Transverse colon (tissue), 4 donors: ENCODE measurements at regions not wholly inside any gene's neighbourhood (a gene's known extent, or its start where the extent isn't known, plus 50 kb on each side); places are given as distances from the start of the nearest gene placed in this dataset.
"Not testable (repeated sequence)": the region's sequence is repeated elsewhere in the genome, so short reads cannot be mapped to it uniquely, and the experiment has no call there.

Source experiments
- DNase-seq: peaks from one replicate; pipeline ENCODE4 v3.0.0-alpha.2; 2019
- H3K27ac ChIP-seq, 4 donors: fragments of 200-600 bp; sonication (generic); 2 replicates each; pipeline ENCODE4 v1.5.1; 2016 to 2018; ENCODE audit warnings: inconsistent platforms in 4 of 4
- H3K27me3 ChIP-seq: fragments of 200-600 bp; sonication (generic); 2 replicates; pipeline ENCODE4 v1.5.1; 2017; ENCODE audit warnings: inconsistent platforms
- H3K36me3 ChIP-seq, 4 donors: fragments of 200-600 bp; sonication (generic); 2 replicates each; pipeline ENCODE4 v1.5.1; 2017 to 2019; ENCODE audit warnings: inconsistent platforms in 4 of 4
- H3K4me1 ChIP-seq, 4 donors: fragments of 200-600 bp; sonication (generic); 2 replicates each; pipeline ENCODE4 v1.5.1; 2017 to 2020; ENCODE audit warnings: inconsistent platforms in 4 of 4
- H3K4me3 ChIP-seq, 4 donors: fragments of 200-600 bp; sonication (generic); 1 replicate in 1 of 4; 2 replicates in 3 of 4; pipeline versions ENCODE4 v1.5.1 to v1.6.1; 2017 to 2019; ENCODE audit warnings: inconsistent platforms in 4 of 4
- H3K9me3 ChIP-seq, 2 donors: fragments of 200-600 bp; sonication (generic); 2 replicates each; pipeline ENCODE4 v1.5.1; 2017 to 2019; ENCODE audit warnings: inconsistent platforms in 2 of 2
- CTCF ChIP-seq, 5 experiments: fragments of 200-600 bp in 3 of 5; fragments of 450-650 bp in 2 of 5; sonication (generic) in 3 of 5; IDR thresholded peaks; 1 replicate in 2 of 5; 2 replicates in 3 of 5; pipeline ENCODE4 v1.5.1; 2016 to 2017; ENCODE audit warnings: antibody characterized with exemption in 5 of 5, inconsistent platforms in 3 of 5, mild to moderate bottlenecking in 2 of 5, moderate library complexity in 1 of 5
- EP300 ChIP-seq: sonication (generic); formaldehyde crosslinking; IDR thresholded peaks from one replicate; pipeline ENCODE4 v1.6.1; 2017; ENCODE audit warnings: antibody characterized with exemption, low read depth
- POLR2A ChIP-seq: fragments of 450-650 bp; IDR thresholded peaks from one replicate; pipeline ENCODE4 v1.6.1; 2016; ENCODE audit warnings: antibody characterized with exemption, mild to moderate bottlenecking, moderate library complexity
- POLR2AphosphoS5 ChIP-seq, 3 donors: sonication (generic); formaldehyde crosslinking; IDR thresholded peaks; one replicate each; pipeline ENCODE4 v1.6.1; 2016; ENCODE audit warnings: antibody characterized with exemption in 3 of 3
- WGBS, 2 donors: methylation state at CpG; one replicate each; pipeline ENCODE4 v1.1.5; 2018; ENCODE audit warnings: low coverage in 1 of 2; 5-methylcytosine and 5-hydroxymethylcytosine counted together
- in situ Hi-C, 4 donors: fragments of 200-750 bp; cut with MboI; loops; one replicate each; pipeline versions ENCODE4 v1.15.0 to v1.15.1; 2017; ENCODE audit warnings: low sequenced_read_pairs in 3 of 4, low pct_ligation_motif_present in 1 of 4, low pct_unique_long_range_greater_than_20kb in 1 of 4
- intact Hi-C: fragments of 100-400 bp; cut with DNase I; formaldehyde crosslinking; loops from one replicate; pipeline ENCODE4 v1.15.1; 2023; ENCODE audit warnings: low total_unique reads

DNA sequence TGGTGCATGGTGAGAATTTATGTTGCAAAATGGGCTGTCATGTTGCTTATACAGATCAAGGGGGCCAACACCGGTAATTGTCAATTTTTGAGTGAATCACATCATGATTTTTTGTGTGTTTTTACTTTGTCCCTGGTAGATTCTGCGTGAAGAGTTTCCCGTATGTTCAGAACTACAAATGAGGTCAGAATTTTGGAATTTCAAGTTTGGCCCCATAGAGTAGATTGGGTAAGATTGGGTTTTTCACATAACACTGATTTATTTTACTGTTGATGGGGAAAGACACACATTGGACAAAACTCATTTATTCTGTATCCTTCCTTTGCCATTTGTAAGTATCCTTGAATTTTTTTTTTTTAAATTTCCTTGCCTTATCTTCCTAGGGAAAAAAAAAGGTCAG lies 158.5 kb upstream of the MXRA5 start:
- no peak overlapping the region for H3K4me3 ChIP-seq
- H3K27me3 ChIP-seq, result no peaks in the 10 kb centered on the region
- intact Hi-C loops, result no loop called here
- in situ Hi-C loops, result no loop called here
- H3K27ac ChIP-seq, result no peak overlapping the region
- H3K9me3 ChIP-seq, result no peaks in the 10 kb centered on the region
- 87% methylated on average over 3 of the region's 3 CpGs; no CpG with 5 or more reads in 1 of the 2 donors for WGBS, 2 donors
- no peak for TF ChIP-seq POLR2AphosphoS5 (IDR thresholded peaks at IDR 0.05)
- TF ChIP-seq CTCF (IDR thresholded peaks at IDR 0.05), result no peak
- TF ChIP-seq POLR2A, result no peak
- no peak for TF ChIP-seq EP300
- DNase-seq, result no peak
- H3K36me3 ChIP-seq, result no peaks in the 10 kb centered on the region
- no peaks in the 10 kb centered on the region for H3K4me1 ChIP-seq

DNA sequence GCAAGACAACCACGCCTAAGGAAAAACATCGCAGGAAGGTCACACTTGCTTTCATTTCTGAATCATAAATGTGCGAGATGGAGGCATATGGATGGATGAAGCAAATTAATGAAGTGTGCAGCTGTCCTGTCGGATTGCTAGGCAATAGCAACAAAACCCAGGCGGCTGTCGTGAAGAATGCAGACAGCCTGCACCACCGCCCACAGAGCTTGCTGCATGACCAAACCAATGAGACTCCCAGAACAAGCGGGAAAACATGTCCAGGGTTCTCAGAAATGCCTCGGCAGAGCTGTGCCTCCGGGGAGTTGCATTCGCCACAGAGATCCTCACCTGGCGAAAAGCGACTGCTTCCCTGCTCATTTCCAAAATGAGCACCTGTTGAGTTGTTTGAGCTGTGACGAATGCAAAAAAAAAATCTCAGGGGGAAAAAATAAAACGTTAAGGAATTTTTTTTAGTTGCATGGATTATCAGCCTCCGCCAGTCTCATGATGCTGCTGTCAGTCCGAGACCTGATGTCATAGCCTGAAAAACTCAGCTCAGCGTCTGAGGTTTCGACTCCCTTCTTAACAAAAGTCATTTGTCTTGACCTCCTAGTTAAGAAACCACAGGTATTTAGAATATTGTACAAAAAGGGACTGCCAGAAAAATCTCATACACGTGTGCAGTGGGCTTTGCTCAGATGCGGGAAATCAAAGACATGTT lies 155.5 kb upstream of the MXRA5 start:
- DNase-seq, result no peak
- Histone ChIP-seq H3K27ac (no peak overlapping the region), H3K27me3 (no peaks in the 10 kb centered on the region), H3K36me3 (no peaks in the 10 kb centered on the region), H3K4me1 (no peaks in the 10 kb centered on the region), H3K4me3 (no peak overlapping the region), H3K9me3 (no peaks in the 10 kb centered on the region)
- intact Hi-C loops (no loop called here), in situ Hi-C loops (no loop called here)
- WGBS, 2 donors, result 83 to 89% methylated on average over 6 to 21 of the region's 21 CpGs
- TF ChIP-seq EP300 (no peak), CTCF (IDR thresholded peaks at IDR 0.05) (no peak), POLR2A (no peak), POLR2AphosphoS5 (IDR thresholded peaks at IDR 0.05) (no peak)

- DNase-seq, H3K4me1 ChIP-seq, intact Hi-C loops, H3K4me3 ChIP-seq, H3K27me3 ChIP-seq, in situ Hi-C loops, H3K36me3 ChIP-seq, H3K27ac ChIP-seq, H3K9me3 ChIP-seq: not testable (repeated sequence)
- 65% methylated on average over 12 of the region's 12 CpGs; no CpG with 5 or more reads in 1 of the 2 donors for WGBS, 2 donors
Observed at GRCh38 chrX:3495836-3496769, 149.7 kb upstream of the MXRA5 start.

DNA sequence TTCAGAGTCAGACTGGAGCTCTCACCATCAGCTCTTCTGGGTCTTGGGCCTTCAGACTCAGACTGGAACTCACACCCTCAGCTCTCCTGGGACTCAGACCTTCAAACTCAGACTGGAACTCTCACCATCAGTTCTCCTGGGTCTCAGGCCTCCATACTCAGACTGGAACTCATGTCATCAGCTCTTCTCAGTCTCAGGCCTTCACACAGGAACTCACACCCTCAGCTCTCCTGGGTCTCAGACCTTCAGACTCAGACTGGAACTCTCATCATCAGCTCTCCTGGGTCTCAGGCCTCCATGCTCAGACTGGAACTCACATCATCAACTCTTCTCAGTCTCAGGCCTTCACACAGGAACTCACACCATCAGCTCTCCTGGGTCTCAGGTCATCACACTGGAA lies 147.2 kb upstream of the MXRA5 start:
- Histone ChIP-seq H3K27me3 (no peaks in the 10 kb centered on the region), H3K4me3 (no peak overlapping the region), H3K9me3 (no peaks in the 10 kb centered on the region), H3K27ac (no peak overlapping the region), H3K36me3 (no peaks in the 10 kb centered on the region), H3K4me1 (no peaks in the 10 kb centered on the region)
- no peak for DNase-seq
- no peak for TF ChIP-seq POLR2AphosphoS5 (IDR thresholded peaks at IDR 0.05)
- TF ChIP-seq EP300, result no peak
- no peak for TF ChIP-seq CTCF (IDR thresholded peaks at IDR 0.05)
- no peak for TF ChIP-seq POLR2A
- in situ Hi-C loops, result no loop called here
- intact Hi-C loops, result no loop called here
